Vagina (tissue), 2 donors: ENCODE measurements at regions not wholly inside any gene's neighbourhood (a gene's known extent, or its start where the extent isn't known, plus 50 kb on each side); places are given as distances from the start of the nearest gene placed in this dataset.

Experiments
- DNase-seq, 2 donors: peaks; one replicate each; pipeline ENCODE4 v3.0.0-alpha.2; 2017; ENCODE audit errors: extremely low spot score in 2 of 2
- H3K27ac ChIP-seq: fragments of 200-600 bp; sonication (generic); one replicate; pipeline ENCODE4 v1.5.1; 2019
- H3K27me3 ChIP-seq: fragments of 200-600 bp; sonication (generic); one replicate; pipeline ENCODE4 v1.5.1; 2019
- H3K36me3 ChIP-seq, 2 donors: fragments of 200-600 bp; sonication (generic); one replicate each; pipeline ENCODE4 v1.5.1; 2017 to 2019
- H3K4me1 ChIP-seq: fragments of 200-600 bp; sonication (generic); one replicate; pipeline ENCODE4 v1.5.1; 2019
- H3K4me3 ChIP-seq, 2 donors: fragments of 200-600 bp; sonication (generic); 1 replicate in 1 of 2; 2 replicates in 1 of 2; pipeline ENCODE4 v1.5.1; 2016 to 2019
- H3K9me3 ChIP-seq: fragments of 200-600 bp; sonication (generic); one replicate; pipeline ENCODE4 v1.5.1; 2019
- POLR2A ChIP-seq, 2 donors: fragments of 450-650 bp; IDR thresholded peaks; one replicate each; pipeline ENCODE4 v1.6.1; 2017; ENCODE audit warnings: antibody characterized with exemption in 2 of 2, mild to moderate bottlenecking in 2 of 2, moderate library complexity in 2 of 2
- POLR2AphosphoS5 ChIP-seq, 2 donors: sonication (generic); formaldehyde crosslinking; IDR thresholded peaks; one replicate each; pipeline ENCODE4 v1.9.0; 2017; ENCODE audit warnings: antibody characterized with exemption in 2 of 2, mild to moderate bottlenecking in 2 of 2, low read depth in 1 of 2; ENCODE audit not compliant: insufficient read depth in 1 of 2
- intact Hi-C: fragments of 100-400 bp; cut with DNase I; formaldehyde crosslinking; loops from one replicate; pipeline ENCODE4 v1.15.1; 2023
- TF ChIP-seq, protein P1 (sequence below), 3 experiments: fragments of 450-650 bp in 2 of 3; fragments of 200-600 bp in 1 of 3; sonication (generic) in 1 of 3; IDR thresholded peaks; one replicate each; pipeline ENCODE4 v1.5.1; 2017 to 2019; ENCODE audit warnings: antibody characterized with exemption in 3 of 3, mild to moderate bottlenecking in 2 of 3, moderate library complexity in 2 of 3

DNA sequence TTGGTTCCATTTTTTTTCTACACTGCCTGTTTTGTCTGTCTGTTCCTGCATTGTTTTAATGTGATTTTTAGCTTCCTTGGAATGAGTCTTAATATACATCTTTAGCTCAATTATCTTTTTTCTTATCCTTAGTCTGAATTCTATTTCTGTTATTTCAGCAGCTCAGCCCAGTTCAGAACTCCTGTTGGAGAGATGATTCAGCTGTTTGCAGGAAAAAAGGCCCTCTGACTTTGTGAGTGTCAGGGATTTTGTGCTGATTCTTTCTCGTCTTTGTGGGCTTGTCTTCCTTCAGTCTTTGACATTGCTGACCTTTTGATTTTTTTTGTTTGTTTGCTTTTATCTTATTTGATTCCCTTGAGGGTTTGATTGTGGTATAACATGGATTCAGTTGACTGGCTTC, 343.2 kb upstream of the TRAM1L1 start:
- DNase-seq = no peak
- H3K9me3 ChIP-seq = no peaks in the 10 kb centered on the region
- H3K27ac ChIP-seq = no peak overlapping the region
- intact Hi-C loops = no loop called here
- H3K4me1 ChIP-seq = no peaks in the 10 kb centered on the region
- TF ChIP-seq POLR2A (IDR thresholded peaks at IDR 0.05) = no peak
- no peak for TF ChIP-seq POLR2AphosphoS5 (IDR thresholded peaks at IDR 0.05; ENCODE audit: insufficient read depth in 1 of 2, low read depth in 1 of 2)
- TF ChIP-seq, protein P1, sequence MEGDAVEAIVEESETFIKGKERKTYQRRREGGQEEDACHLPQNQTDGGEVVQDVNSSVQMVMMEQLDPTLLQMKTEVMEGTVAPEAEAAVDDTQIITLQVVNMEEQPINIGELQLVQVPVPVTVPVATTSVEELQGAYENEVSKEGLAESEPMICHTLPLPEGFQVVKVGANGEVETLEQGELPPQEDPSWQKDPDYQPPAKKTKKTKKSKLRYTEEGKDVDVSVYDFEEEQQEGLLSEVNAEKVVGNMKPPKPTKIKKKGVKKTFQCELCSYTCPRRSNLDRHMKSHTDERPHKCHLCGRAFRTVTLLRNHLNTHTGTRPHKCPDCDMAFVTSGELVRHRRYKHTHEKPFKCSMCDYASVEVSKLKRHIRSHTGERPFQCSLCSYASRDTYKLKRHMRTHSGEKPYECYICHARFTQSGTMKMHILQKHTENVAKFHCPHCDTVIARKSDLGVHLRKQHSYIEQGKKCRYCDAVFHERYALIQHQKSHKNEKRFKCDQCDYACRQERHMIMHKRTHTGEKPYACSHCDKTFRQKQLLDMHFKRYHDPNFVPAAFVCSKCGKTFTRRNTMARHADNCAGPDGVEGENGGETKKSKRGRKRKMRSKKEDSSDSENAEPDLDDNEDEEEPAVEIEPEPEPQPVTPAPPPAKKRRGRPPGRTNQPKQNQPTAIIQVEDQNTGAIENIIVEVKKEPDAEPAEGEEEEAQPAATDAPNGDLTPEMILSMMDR (IDR thresholded peaks at IDR 0.05) = no peak
- no peaks in the 10 kb centered on the region for H3K36me3 ChIP-seq
- H3K4me3 ChIP-seq = no peak overlapping the region
- H3K27me3 ChIP-seq = no peaks in the 10 kb centered on the region

DNA sequence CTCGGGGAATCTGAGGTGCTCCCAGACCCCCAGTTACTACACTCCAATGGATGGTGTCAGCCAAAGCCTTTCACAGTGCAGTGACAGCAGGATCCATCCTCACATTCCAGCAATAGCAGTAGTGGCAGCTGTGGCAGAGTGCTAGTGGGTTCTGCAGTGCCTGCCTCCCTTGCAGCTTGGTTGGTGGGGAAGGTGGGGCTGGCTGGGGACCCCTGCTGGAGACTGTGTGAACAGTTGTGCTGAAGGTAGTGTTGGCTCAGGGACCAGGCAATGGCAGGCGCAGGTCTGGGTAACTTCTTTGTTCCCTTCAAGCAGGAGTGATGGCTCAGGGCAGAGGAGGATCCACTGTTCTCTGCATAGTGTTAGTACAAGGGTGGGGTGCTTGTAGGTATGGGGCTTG, 343.7 kb upstream of the TRAM1L1 start:
- no peaks in the 10 kb centered on the region for H3K4me1 ChIP-seq
- H3K27me3 ChIP-seq = no peaks in the 10 kb centered on the region
- no peaks in the 10 kb centered on the region for H3K36me3 ChIP-seq
- no peak overlapping the region for H3K27ac ChIP-seq
- intact Hi-C loops = no loop called here
- H3K4me3 ChIP-seq = no peak overlapping the region
- no peak for TF ChIP-seq POLR2A (IDR thresholded peaks at IDR 0.05)
- TF ChIP-seq, protein P1 (IDR thresholded peaks at IDR 0.05) = no peak
- TF ChIP-seq POLR2AphosphoS5 (IDR thresholded peaks at IDR 0.05; ENCODE audit: insufficient read depth in 1 of 2, low read depth in 1 of 2) = no peak
- H3K9me3 ChIP-seq = no peaks in the 10 kb centered on the region
- no peak for DNase-seq

DNA sequence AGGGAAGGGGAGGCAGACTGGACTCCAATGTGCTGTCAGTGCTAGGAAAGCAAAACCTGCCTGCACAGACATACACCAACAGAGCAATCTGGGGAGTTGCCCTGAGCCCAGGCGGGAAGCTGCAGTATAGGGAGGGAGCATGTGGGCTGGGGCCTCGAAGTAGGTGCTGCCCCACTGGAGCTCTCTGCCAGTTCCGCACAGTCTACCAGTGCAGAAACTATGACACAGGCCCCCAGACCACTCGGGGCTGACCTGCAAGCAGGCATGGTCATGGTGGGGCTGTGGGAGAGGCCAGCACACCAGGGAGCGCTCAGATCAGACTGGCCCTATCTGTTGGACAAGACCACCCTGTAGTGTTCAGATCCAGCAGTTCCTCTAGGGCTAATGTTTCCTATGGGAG, 344.1 kb upstream of the TRAM1L1 start:
- H3K36me3 ChIP-seq = no peaks in the 10 kb centered on the region

DNA sequence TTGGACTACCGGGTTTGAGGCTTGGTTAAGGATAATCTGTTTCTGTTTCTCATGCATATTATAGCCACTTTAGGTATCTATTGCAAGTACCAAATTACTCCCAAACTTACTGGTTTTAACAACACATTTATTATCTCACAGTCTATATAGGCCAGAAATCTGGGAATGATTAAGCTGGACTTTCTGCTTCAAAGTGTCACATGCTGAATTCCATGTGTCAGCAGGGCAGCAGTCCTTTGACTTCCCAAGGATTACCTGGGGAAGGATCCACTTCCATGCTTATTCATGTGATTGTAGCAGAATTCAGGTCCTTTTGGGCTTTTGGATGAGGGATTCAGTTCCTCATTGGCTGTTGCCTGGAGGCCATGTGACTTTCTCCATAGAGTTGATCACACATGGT, 349.0 kb upstream of the TRAM1L1 start:
- Histone ChIP-seq H3K4me1 (no peaks in the 10 kb centered on the region), H3K9me3 (no peaks in the 10 kb centered on the region), H3K27me3 (no peaks in the 10 kb centered on the region), H3K27ac (no peak overlapping the region), H3K36me3 (no peaks in the 10 kb centered on the region), H3K4me3 (no peak overlapping the region)
- no peak for TF ChIP-seq POLR2A (IDR thresholded peaks at IDR 0.05)
- TF ChIP-seq POLR2AphosphoS5 (IDR thresholded peaks at IDR 0.05; ENCODE audit: insufficient read depth in 1 of 2, low read depth in 1 of 2) = no peak
- TF ChIP-seq, protein P1 (IDR thresholded peaks at IDR 0.05) = no peak
- intact Hi-C loops = no loop called here
- no peak for DNase-seq

More for the DNA sequence above, 344.1 kb upstream of the TRAM1L1 start:
- H3K4me1 ChIP-seq = no peaks in the 10 kb centered on the region
- no peaks in the 10 kb centered on the region for H3K9me3 ChIP-seq
- H3K27me3 ChIP-seq = no peaks in the 10 kb centered on the region
- no peak for TF ChIP-seq POLR2AphosphoS5 (IDR thresholded peaks at IDR 0.05; ENCODE audit: insufficient read depth in 1 of 2, low read depth in 1 of 2)
- H3K27ac ChIP-seq = no peak overlapping the region
- no peak overlapping the region for H3K4me3 ChIP-seq
- intact Hi-C loops = no loop called here
- DNase-seq = no peak

DNA sequence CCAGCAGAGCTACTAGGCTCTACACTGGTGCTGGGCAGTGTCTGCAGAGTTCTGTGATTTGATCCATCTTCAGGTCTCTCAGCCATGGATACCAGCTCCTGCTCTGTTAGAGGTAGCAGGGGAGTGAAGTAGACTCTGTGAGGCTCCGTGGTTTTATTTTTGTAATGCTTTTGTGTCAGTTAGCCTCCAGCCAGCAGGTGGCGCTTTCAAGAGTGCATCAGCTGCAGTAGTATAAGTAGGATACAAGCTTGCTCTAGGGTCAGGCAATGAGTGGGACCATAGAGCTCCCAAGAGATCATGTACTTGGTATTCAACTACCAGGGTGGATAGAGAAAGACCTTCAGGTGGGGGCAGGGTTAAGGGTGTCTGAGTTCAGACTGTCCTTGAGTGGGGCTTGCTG, 362.5 kb upstream of the TRAM1L1 start:
- Histone ChIP-seq H3K4me1 (no peaks in the 10 kb centered on the region), H3K4me3 (no peak overlapping the region), H3K27ac (no peak overlapping the region), H3K9me3 (no peaks in the 10 kb centered on the region), H3K36me3 (no peaks in the 10 kb centered on the region), H3K27me3 (no peaks in the 10 kb centered on the region)
- no peak for DNase-seq
- intact Hi-C loops = no loop called here
- TF ChIP-seq POLR2A (IDR thresholded peaks at IDR 0.05) (no peak), POLR2AphosphoS5 (IDR thresholded peaks at IDR 0.05; ENCODE audit: insufficient read depth in 1 of 2, low read depth in 1 of 2) (no peak)
- TF ChIP-seq, protein P1 (IDR thresholded peaks at IDR 0.05) = no peak

DNA sequence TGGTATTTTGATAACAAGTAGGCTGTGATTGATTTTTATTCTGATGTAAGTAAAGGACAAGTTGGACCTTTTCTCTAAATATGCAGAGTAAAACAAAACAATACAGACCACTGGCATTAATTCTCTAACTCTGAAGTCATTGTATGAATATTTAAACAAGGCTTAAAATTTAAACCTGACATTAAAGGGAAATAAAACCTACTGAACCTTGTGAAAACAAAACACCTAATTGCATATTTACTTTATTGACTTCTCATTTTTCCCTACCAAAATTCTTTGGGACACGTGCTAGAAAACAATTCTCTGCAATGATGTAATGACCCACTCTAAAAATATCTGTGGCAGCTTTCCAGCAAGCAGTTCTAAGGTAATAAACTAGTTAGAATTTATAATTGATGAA, 369.7 kb upstream of the TRAM1L1 start:
- no peak for DNase-seq
- no peaks in the 10 kb centered on the region for H3K36me3 ChIP-seq
- H3K4me1 ChIP-seq = no peaks in the 10 kb centered on the region
- no peak for TF ChIP-seq POLR2A (IDR thresholded peaks at IDR 0.05)
- TF ChIP-seq POLR2AphosphoS5 (IDR thresholded peaks at IDR 0.05; ENCODE audit: insufficient read depth in 1 of 2, low read depth in 1 of 2) = no peak
- TF ChIP-seq, protein P1 (IDR thresholded peaks at IDR 0.05) = no peak
- intact Hi-C loops = no loop called here
- H3K27ac ChIP-seq = no peak overlapping the region
- no peaks in the 10 kb centered on the region for H3K27me3 ChIP-seq
- H3K9me3 ChIP-seq = no peaks in the 10 kb centered on the region
- no peak overlapping the region for H3K4me3 ChIP-seq
